Stimulated activated CD4-positive, alpha-beta T cell treated with anti-CD3 and anti-CD28 coated beads, Interleukin-1b, Interleukin-23, amount 100 ng/mL, for 24 hours (primary cell): ENCODE measurements at regions not wholly inside any gene's neighbourhood (a gene's known extent, or its start where the extent isn't known, plus 50 kb on each side); places are given as distances from the start of the nearest gene placed in this dataset.

ENCODE experiments used
- DNase-seq, 4 experiments: peaks; one replicate each; pipeline ENCODE4 v3.0.0-alpha.2; 2020; ENCODE audit warnings: low read depth in 4 of 4, low spot score in 1 of 4

- DNase-seq = no peak
These were observed 72.7 kb upstream of the TNRC6C start for GRCh38 chr17:77885678-77886386.

- no peak for DNase-seq
These were observed 72.1 kb upstream of the TNRC6C start for GRCh38 chr17:77886387-77886728.

- DNase-seq = no peak
These were observed 71.4 kb upstream of the TNRC6C start for GRCh38 chr17:77887110-77887463.

- DNase-seq = peak in 3 of 4 experiments; percentile 26 to 45 (median 38)
These were observed 70.8 kb upstream of the TNRC6C start for GRCh38 chr17:77887464-77888241.

GRCh38 chr17:77888242-77889134 lies 70.0 kb upstream of the TNRC6C start:
- no peak for DNase-seq

- DNase-seq = no peak
These were observed 69.4 kb upstream of the TNRC6C start for GRCh38 chr17:77889135-77889505.

GRCh38 chr17:77889866-77890760 lies 68.4 kb upstream of the TNRC6C start:
- no peak for DNase-seq

- DNase-seq = no peak
These were observed 67.7 kb upstream of the TNRC6C start for GRCh38 chr17:77890771-77891170.

GRCh38 chr17:77891602-77892001 lies 66.9 kb upstream of the TNRC6C start:
- DNase-seq = no peak

GRCh38 chr17:77892031-77892430 lies 66.5 kb upstream of the TNRC6C start:
- DNase-seq = no peak

- no peak for DNase-seq
These were observed 65.9 kb upstream of the TNRC6C start for GRCh38 chr17:77892469-77893143.

- no peak for DNase-seq
These were observed 65.1 kb upstream of the TNRC6C start for GRCh38 chr17:77893144-77894044.

- DNase-seq = no peak
These were observed 64.2 kb upstream of the TNRC6C start for GRCh38 chr17:77894126-77894956.

GRCh38 chr17:77897741-77898301 lies 60.7 kb upstream of the TNRC6C start:
- no peak for DNase-seq

GRCh38 chr17:77898521-77899434 lies 59.7 kb upstream of the TNRC6C start:
- DNase-seq = no peak

GRCh38 chr17:77899498-77899897 lies 59.0 kb upstream of the TNRC6C start:
- DNase-seq = no peak

- no peak for DNase-seq
These were observed 57.0 kb upstream of the TNRC6C start for GRCh38 chr17:77901481-77901880.
